GM04503 (cell line): ENCODE measurements at regions not wholly inside any gene's neighbourhood (a gene's known extent, or its start where the extent isn't known, plus 50 kb on each side); places are given as distances from the start of the nearest gene placed in this dataset.
"Not testable (repeated sequence)": the region's sequence is repeated elsewhere in the genome, so short reads cannot be mapped to it uniquely, and the experiment has no call there.

Source experiments
- DNase-seq: peaks from one replicate; pipeline ENCODE4 v3.0.0-alpha.2; 2012; ENCODE audit warnings: low read depth

DNA sequence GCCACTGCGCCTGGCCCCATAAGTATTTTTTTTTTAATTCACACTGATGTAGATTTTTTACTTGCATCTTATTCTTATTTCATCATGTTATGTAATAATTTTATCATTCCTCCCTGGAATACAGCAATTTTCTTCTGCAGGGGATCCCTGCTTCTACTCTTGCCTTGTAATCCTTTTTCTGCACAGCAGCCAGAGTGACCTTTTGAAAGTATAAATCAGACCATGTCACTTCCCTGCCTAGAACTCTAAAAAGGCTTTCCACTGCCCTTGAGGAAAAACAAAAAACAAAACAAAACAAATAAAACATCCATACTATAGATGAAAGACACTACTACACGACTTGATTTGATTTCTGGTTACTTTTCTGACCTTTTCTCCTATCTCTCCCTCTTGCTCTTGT is 1334.7 kb downstream of the REEP3 start:
- DNase-seq = no peak

DNA sequence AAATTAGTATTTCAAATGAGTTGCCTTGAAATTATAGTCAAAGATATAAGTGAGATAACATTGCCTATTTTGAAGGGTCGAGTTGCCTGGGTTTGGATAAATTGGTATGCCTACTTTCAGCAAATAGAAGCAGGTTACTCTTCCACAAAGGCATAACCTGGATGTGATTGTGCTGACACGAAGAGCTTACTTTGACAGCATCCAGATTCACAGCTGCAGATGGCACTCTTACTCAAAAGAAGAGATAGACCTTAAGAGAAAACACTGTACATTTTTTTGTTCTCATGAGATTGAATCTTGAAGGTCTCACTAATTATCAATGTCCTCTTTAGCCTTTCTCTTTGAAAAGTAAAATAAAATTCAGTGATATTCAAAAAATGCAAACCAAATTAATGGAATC is 1338.7 kb downstream of the REEP3 start:
- DNase-seq = no peak

DNA sequence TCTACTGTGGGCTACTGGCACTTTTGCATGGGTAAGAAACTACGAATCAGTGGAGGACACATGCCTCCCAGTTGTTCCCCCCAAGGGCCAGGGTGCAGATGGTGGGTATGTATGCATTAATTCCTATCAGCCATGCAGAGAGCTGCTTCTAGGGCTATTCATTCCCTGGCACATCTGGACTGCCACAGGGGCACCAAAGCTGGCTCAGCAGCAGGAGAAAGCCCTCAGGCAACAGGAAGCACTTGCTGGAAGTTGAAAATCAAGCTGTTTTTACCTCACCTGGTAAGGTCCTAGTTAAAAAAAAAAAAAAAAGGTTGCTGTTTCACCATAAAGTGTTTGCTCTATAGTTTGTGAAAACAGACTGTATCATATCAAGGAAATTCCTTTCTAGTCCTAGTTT is 1342.6 kb downstream of the REEP3 start:
- DNase-seq = no peak

DNA sequence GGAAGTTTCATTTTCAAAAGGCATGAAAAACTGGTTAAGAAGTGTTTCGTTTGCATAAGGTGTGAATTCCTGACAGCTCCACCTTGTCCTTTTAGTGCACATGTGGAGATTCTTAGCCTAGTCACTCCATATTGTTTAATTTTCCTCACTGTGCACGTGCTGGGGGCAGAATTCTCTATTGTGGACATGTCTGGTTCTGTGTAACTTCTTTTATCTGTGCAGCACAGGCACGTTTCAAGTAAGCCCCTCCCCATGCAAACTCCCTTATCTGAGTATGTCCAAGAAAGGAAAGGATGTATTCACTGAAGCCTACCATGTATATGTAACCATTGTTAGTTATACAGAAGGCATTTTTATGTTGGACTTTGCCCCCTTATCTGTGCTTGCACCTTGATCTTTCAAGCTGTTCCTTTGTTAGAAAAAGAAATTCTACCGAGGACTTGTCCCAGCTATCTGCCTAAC is 1346.3 kb downstream of the REEP3 start:
- no peak for DNase-seq

DNA sequence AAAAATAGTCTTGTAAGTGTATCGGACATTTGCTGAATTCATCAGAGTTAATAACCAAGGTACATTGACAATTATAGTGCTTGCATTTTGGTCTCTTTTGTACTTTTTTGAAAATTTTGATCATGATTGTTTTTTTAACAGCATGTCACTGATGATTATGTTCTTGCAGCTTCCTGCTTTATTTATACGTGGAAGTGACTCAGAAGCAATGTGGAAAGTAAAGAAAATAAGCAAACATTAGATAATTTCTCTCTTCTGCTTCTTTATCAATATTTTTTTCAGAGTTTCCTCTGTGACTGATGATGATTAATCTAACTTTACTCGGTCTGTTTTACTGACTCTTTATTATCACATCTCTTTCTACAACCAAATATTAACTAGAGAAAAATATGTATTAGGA is 1351.9 kb downstream of the REEP3 start:
- DNase-seq = no peak

DNA sequence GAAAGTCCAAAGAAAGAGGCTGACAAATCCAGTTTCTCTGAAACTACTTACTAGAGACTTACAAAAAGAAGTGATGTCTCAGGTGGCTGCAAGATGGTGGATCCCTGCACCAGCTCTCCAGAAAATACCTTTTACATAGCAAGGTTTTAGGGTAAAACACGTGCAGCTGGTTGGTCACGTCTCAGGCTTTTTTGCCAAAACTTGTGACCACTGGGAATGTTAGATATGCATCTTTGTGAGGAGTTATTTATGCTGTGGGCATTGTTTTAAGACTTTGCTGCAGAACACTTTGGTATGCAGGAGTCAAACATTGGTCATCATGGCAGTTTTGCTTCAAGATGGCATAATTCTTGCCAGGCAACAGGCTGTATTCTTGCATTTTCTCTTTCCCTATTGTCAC is 1352.8 kb downstream of the REEP3 start:
- DNase-seq = no peak

DNA sequence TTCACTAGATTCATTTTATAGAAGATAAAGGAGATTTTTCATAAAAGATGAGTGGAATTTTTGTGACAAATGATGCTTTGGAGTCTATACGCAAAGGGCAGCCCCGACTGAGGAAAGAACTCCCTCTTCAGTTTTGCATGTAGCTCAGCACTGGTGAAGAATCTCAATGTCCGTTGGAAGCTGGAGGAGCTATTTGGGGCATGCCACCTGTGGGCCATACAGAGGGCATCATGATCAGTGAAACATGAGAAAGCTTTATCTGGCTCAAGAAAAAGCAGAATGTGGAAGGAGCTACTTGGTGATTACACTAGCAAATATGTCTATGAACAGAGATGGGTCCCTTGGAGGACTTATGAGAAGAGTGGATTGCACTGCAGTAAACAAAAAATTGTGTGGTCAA is 1359.3 kb downstream of the REEP3 start:
- DNase-seq = no peak

DNA sequence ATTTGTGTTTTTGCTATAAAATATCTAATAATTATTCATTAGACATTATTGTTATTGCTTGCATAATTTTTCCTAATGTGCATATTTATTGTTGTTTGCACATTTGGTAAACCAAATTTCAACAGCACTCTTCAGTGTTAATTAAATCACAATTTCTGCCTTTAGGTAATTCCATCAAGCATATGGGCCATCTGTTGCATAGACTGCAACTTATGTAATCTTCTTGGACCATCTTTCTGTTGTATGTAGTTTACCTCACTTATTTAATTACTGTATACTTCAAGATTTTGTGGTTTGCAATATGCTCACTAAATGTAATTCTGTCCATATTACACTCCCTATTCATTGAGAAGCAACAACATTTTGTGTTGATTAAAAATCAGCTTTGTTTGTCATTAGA is 1360.1 kb downstream of the REEP3 start:
- no peak for DNase-seq

DNA sequence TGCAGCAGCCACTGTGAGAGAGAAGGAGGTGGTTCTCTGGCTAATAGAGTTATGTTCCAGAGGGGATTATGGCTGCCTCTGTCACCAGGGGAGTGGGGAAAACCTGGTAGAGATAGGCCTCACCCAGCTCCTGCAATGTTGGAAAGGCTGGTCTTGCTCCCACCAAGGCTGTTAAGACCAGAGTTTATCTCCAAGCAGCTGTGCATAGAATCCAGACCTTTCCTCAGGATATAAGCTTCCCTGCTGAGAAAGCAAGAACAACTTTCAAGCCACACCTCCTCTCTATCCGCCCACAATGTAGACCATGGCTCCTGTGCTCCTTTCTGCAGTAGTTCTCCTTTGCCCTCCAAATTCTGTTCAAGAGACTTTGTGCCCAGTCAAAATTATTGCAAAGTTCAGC is 1375.4 kb downstream of the REEP3 start:
- DNase-seq = no peak

DNA sequence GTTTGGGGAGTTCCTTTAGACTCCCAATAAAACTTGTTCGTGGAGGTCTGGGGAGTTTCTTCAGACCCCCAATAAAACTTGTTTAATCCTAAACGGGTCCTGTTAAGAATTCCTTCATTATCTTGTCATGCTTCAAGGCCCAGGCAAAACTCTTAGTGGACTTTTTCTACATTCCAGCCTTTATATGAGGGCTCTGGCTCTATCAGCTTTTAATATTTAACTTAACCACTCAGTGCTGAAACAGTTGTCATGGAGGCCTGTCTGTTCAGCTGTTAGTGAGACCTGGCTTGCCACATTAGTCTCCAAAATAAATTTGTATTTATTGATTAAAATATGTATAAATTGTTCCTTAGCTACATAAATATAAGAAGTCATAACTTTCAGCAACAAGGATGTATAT is 1385.1 kb downstream of the REEP3 start:
- not testable (repeated sequence) for DNase-seq

DNA sequence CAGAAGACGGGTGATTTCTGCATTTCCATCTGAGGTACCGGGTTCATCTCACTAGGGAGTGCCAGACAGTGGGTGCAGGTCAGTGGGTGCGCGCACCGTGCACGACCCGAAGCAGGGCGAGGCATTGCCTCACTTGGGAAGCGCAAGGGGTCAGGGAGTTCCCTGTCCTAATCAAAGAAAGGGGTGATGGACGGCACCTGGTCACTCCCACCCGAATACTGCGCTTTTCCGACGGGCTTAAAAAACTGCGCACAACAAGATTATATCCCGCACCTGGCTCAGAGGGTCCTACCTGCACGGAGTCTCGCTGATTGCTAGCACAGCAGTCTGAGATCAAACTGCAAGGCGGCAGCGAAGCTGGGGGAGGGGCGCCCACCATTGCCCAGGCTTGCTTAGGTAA is 1403.1 kb downstream of the REEP3 start:
- not testable (repeated sequence) for DNase-seq

DNA sequence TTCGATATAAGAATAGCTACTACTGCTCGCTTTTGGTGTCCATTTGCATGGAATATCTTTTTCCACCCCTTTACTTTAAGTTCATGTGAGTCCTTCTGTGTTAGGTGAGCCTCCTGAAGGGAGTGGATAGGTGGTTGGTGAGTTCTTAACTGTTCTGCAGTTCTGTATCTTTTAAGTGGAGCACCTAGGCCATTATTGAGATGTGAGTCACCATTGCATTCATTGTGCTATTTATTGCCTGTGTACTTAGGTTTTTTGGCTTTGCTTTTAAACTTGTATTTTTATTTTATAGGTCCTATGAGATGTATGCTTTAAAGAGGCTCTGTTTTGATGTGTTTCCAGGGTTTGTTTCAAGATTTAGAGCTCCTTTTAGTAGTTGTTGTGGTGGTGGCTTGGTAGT is 1430.8 kb downstream of the REEP3 start:
- DNase-seq = no peak

DNA sequence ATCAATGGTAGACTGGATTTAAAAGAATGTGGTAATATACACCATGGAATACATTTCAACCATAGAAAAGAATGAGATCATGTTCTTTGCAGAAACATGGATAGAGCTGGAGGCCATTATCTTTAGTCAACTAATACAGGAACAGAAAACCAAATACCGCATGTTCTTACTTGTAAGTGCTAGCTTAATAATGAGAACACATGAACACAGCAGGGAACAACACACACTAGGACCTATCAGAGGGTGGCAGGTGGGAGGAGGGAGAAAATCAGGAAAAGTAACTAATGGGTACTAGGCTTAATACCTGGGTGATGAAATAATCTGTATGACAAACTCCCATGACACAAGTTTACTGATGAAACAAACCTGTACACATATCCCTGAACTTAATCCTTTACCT is 1435.2 kb downstream of the REEP3 start:
- no peak for DNase-seq

DNA sequence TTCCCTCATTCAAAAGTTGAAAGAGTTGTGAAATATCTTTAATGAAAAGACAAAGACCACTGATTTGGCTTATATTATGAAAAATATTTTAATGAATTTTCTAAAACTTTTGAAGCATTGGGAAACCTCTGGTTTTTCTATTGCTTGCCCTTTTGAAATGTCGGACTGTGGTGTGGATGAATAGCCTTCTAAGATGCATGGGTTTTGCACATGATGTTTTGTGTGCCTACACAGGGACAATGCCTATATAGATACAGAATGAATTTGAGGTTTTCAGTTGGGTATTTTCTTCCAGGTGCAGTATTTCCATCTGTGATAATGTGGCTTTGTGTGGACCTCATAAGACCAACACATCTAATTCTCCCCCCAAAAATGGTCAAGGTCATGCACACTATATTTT is 1437.9 kb downstream of the REEP3 start:
- no peak for DNase-seq

DNA sequence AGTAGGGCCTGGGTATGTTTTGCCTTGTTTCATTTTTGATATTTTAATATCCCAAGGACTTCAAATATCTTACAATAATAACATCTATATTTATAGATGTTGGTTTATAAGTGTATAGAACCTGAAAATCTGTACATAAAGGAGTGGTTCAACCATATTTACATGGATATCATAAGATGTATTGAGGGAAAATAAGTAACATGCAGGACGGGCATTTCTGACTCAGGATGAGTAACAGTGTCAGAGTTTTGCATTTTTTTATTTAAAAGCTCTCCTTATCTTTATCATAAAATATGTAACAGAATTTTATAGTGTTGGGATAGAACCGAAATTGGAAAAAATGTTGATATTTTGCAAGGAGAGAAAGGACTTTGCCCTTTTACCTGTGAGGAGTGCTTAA is 1438.7 kb downstream of the REEP3 start:
- no peak for DNase-seq

DNA sequence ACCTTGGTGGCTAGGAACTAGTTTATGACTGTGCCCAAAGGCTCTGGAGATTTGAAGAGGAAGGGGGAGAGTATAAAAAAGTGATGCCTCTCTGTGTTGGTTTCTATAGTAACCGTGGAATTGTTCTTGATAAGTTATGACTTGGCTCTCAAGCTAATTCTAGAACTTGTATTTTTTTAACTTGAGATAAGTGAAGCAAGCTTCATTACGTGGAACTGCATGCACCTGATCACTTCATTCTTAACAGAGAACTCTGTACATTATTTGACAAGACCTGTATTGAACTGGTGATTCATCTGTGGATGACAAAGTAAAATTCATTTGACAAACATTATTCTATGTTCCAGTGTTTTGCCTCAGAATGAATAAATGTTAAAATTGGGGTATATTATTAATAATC is 1452.2 kb downstream of the REEP3 start:
- DNase-seq = no peak

DNA sequence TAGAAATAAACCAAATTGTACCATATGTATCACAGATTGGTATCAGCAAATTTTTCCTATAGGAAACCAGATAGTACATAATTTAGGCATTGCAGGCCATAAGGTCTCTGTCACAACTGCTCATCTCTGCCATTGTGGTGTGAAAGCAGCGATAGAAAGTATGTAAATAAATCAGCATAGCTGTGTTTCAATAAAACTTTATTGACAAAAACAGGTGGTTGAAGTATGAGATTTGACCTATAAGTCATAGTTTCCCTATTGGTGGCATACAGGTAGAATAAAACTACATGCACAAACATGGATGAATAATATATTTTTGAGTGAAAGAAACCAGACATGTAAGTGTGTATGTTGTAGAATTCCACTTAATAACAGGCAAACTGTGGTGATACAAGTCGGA is 1454.9 kb downstream of the REEP3 start:
- no peak for DNase-seq

DNA sequence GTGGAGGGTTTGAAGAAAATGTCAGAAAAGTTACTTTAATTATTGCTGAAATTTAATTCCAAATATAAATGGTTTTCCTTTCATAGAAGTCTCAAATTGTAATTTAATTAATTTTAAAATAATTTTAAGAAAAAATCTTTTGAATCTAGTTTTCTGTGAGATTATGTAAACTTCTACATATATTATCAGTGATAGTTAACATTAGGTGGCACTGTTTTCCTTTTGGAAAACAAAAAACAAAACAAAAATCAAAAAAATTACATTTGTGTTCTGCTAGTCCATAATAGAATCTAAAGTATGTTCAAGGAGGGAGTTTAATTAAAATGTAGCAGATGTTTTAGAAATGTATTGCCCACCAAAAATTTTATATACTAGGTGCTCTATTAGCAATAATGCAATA is 1456.7 kb downstream of the REEP3 start:
- no peak for DNase-seq

DNA sequence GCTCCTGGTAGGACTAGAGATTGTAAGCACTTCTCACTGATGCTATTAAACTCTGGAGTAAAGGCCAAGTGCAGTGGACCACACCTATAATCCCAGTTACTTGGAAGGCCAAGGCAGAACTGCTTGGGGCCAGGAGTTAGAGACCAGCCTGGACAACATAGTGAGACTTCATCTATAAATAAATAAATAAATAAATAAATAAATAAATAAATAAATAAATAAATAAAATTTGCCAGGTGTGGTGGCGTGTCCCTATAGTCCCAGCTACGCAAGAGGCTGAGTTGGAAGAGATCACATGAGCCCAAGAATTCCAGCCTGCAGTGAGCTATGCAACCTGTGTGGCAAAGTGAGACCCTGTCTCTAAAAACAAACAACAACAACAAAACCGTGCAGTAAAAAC is 1475.7 kb downstream of the REEP3 start:
- no peak for DNase-seq

DNA sequence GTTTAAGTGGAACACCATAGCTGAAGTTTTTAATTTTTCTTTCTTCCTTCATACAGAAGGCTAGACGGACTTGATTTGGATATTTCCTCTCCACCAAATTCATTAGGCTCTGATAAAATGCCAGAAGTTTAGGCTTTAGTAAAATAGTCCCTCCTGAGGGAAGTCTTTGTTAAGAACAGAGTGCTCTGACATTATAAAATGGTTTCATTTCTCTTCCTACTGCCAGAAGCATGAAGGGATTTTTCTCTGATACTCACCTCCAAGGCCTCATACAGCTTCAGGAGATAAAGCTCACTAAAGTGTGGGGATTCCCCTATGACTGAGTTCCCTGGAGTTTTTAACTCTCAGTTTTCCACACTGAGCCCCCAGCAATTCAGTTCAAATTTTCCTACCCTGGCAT is 1489.6 kb downstream of the REEP3 start:
- no peak for DNase-seq

DNA sequence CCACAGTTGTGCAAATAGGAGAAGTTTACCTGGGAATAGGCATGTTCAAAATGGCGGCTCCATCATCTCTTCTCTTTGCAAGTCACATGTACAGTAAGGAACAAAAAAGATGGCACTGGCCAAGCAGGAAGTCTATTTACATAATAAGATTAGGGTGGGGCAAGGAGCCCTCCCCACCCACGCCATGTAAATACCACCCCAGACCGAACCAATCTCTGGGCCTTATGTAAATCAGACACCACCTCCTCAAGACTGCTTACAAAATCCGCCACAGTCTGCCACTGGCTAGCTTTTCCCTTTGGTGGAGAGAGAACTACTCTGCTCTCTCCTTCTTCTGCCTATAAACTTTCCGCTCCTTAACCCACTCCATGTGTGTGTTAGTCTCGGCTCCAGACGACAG is 1496.3 kb downstream of the REEP3 start:
- DNase-seq = no peak

DNA sequence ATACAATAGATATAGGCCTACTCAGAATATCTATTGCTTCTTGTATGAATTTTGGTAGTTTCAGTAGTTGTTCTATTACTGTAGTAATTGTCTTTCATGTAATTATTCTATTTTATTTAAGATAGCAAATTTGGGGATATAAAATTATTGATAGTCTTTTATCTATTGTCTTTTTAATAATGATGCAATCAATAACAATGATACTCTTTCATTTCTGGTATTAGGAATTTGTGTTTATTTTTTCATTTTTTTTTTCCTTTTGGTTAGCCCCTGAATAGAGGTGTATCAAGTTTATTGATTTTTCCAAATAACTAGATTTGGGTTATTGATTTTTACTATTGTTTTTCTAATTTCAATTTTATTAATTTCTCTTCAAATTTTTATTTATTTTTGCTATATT is 1503.7 kb downstream of the REEP3 start:
- DNase-seq = no peak

DNA sequence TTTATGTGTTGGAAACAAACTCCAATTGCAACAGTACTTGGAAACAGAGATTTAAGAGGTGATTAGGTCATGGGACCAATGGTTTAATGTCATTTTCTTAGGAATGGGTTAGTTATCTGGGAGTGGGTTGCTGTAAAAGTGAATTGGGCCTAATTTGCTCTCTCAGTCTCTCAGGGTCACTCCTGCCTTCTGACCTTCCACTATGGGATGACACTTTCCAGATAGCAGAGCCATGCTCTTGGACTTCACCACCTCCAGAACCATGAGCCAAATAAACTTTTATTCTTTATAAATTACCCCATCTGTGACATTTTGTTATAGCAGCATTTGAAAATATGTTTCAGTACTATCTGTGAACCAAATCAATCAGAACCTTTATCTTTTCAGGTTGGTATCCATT is 1509.1 kb downstream of the REEP3 start:
- no peak for DNase-seq

DNA sequence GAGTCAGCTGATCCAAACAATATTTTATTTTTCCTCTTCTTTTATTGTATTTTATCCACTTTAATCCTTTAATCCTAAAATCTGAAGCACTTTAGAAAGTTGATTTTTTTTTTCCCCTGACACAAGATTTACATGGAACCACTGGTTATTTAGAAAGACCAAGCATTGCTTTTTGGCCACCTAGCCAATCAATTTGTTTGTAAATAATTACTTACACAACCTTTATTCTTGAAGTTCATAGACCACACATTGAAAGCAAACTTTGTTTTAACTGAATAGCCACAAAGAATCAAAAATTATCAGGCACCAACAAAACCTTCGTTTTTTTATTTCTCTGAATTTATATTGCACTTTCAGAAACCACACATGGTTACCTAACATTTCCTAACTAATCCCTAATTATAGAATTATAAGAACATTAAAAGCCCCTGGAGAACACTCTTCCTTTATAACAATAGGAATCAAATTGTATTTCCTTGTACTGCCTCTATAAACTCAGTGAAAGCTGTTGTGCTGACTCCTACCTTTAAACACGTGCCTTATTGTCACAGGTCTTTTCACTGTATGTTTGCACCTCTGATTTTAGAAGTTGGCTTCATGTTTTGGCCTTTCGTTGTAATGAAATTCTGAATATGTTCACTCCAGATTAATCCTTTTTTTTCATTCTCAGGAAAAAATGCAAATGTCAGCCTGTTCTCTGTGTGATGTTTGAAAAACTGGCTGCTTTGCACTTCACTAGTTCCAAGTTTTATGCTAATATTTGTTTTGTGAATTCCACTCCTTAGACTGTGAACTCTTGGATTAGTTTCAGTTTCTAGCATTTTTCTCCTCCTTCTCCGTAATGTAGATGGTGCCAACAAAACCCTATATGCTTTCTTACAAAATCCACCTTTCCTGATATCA is 1511.9 kb downstream of the REEP3 start:
- no peak for DNase-seq
